GM23248 (cell line): ENCODE measurements at regions not wholly inside any gene's neighbourhood (a gene's known extent, or its start where the extent isn't known, plus 50 kb on each side); places are given as distances from the start of the nearest gene placed in this dataset.

Experiments
- EZH2 ChIP-seq: fragments of 200-600 bp; sonication (generic); IDR thresholded peaks from 2 replicates; pipeline ENCODE4 v1.6.1; 2018; ENCODE audit warnings: antibody characterized with exemption, mild to moderate bottlenecking; ENCODE audit not compliant: insufficient read depth, poor library complexity, severe bottlenecking
- EZH2phosphoT487 ChIP-seq: fragments of 200-600 bp; sonication (generic); IDR thresholded peaks from 2 replicates; pipeline ENCODE4 v1.6.1; 2018; ENCODE audit warnings: antibody characterized with exemption, moderate library complexity, mild to moderate bottlenecking, low read depth; ENCODE audit not compliant: insufficient read depth

DNA sequence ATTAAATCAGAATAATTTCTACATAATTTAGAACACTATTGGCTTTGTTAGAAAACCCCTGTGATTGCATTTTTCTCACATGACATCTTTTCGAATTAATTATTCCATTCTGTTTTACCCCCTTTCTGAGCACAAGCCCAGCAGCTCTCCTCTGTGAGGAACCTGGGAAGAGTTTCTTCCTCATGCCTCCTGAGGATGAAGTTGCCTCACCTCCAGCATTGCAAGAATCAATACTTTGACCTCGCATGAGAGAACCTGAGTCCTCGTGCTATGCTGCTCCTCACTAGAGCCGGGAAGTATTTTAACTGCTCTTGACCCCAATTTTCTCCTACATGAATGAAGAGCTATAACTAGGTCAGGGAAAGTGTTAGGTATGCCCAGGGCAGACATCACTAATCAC lies 77.1 kb upstream of the RAPH1 start:
- TF ChIP-seq EZH2 (no peak), EZH2phosphoT487 (no peak)
